HCT116 (cell line): ENCODE measurements at regions not wholly inside any gene's neighbourhood (a gene's known extent, or its start where the extent isn't known, plus 50 kb on each side); places are given as distances from the start of the nearest gene placed in this dataset.

Source experiments
- ATAC-seq: fragments of 200-7000 bp; cut with Tn5 transposase; 2 replicates; pipeline ENCODE4 v1.9.1; 2020; ENCODE audit warnings: mild to moderate bottlenecking, moderate library complexity
- BruUV-seq: library from RNA; stranded (reverse); fragments of 400-500 nt; replicated peaks from 2 replicates; lab custom pipeline; 2021; lab: Mats Ljungman, UMichigan
- CTCF ChIA-PET: fragments of 300-600 bp; sonication (Branson Sonifier 250); formaldehyde crosslinking; loops from one replicate; lab custom pipeline; 2021; ENCODE audit warnings: antibody characterized with exemption; lab: Charles Lee
- POLR2A ChIA-PET: fragments of 300-600, 350-600 bp; sonication (Branson Sonifier 250); formaldehyde crosslinking; loops from one replicate; lab custom pipeline; 2021; ENCODE audit warnings: antibody characterized with exemption; lab: Charles Lee
- RAD21 ChIA-PET, 2 experiments: fragments of 300-600 bp; sonication (Branson Sonifier 250); formaldehyde crosslinking; loops; one replicate each; lab custom pipeline; 2023; ENCODE audit warnings: low total read pairs in 2 of 2; ENCODE audit not compliant: uncharacterized antibody in 2 of 2, unreplicated experiment in 2 of 2, low non-redundant PET in 1 of 2; lab: Charles Lee
- DNase-seq: peaks from one replicate; pipeline ENCODE4 v3.0.0-alpha.2; 2010; ENCODE audit warnings: low read depth, low spot score
- H2AFZ ChIP-seq: fragments of 200-600 bp; shearing (Covaris generic), sonication (generic); 2 replicates; pipeline ENCODE4 v1.6.1; 2017; ENCODE audit warnings: low read depth, mixed run types, mixed read lengths, antibody characterized with exemption, low read length; ENCODE audit not compliant: poor library complexity, severe bottlenecking
- H3K27ac ChIP-seq: 2 replicates; pipeline ENCODE4 v1.5.1; 2012; ENCODE audit warnings: low read depth, low read length
- H3K27me3 ChIP-seq: fragments of 200-600 bp; sonication (generic); 2 replicates; pipeline ENCODE4 v1.6.1; 2016; ENCODE audit warnings: mixed run types, low read length, mixed read lengths; ENCODE audit not compliant: insufficient read depth
- H3K36me3 ChIP-seq, 2 experiments: fragments of 200-500 bp in 1 of 2; fragments of 200-600 bp in 1 of 2; sonication (Bioruptor generic) in 1 of 2; sonication (generic) in 1 of 2; 2 replicates each; pipeline versions ENCODE4 v1.5.1 to v1.6.1; 2014 to 2016; ENCODE audit warnings: low read length in 2 of 2, inconsistent platforms in 1 of 2, mixed read lengths in 1 of 2, mixed run types in 1 of 2; ENCODE audit not compliant: insufficient read depth in 2 of 2, control insufficient read depth in 1 of 2
- H3K4me1 ChIP-seq, 2 experiments: fragments of 200-600 bp in 1 of 2; sonication (generic) in 1 of 2; 2 replicates each; pipeline versions ENCODE4 v1.5.1 to v1.6.1; 2012 to 2017; ENCODE audit warnings: low read length in 2 of 2, inconsistent platforms in 1 of 2, mild to moderate bottlenecking in 1 of 2, mixed read lengths in 1 of 2, mixed run types in 1 of 2, moderate library complexity in 1 of 2; ENCODE audit not compliant: insufficient read depth in 2 of 2, control insufficient read depth in 1 of 2
- H3K4me2 ChIP-seq: fragments of 200-600 bp; sonication (generic); 2 replicates; pipeline ENCODE4 v1.6.1; 2017; ENCODE audit warnings: mixed run types, low read length, mixed read lengths
- H3K4me3 ChIP-seq, 2 experiments: fragments of 200-600 bp in 1 of 2; sonication (generic) in 1 of 2; replicated peaks in 1 of 2; 2 replicates each; pipeline ENCODE4 v1.5.1; 2011 to 2016; ENCODE audit warnings: low read length in 2 of 2, control low read depth in 1 of 2, low read depth in 1 of 2, mild to moderate bottlenecking in 1 of 2, mixed read lengths in 1 of 2, mixed run types in 1 of 2
- H3K79me2 ChIP-seq: fragments of 200-600 bp; sonication (generic); 2 replicates; pipeline ENCODE4 v1.6.1; 2017; ENCODE audit warnings: mild to moderate bottlenecking, mixed run types, low read length, moderate library complexity, mixed read lengths; ENCODE audit not compliant: insufficient read depth
- H3K9ac ChIP-seq: fragments of 200-600 bp; sonication (generic); 2 replicates; pipeline ENCODE4 v1.6.1; 2016; ENCODE audit warnings: low read length, mixed read lengths
- H3K9me2 ChIP-seq: fragments of 200-600 bp; sonication (generic), shearing (Covaris generic); 2 replicates; pipeline ENCODE4 v1.6.1; 2017; ENCODE audit warnings: mixed run types, mild to moderate bottlenecking, moderate library complexity; ENCODE audit not compliant: insufficient read depth
- H3K9me3 ChIP-seq, 2 experiments: fragments of 200-500 bp in 1 of 2; fragments of 200-600 bp in 1 of 2; sonication (Bioruptor generic) in 1 of 2; sonication (generic) in 1 of 2; 2 replicates each; pipeline ENCODE4 v1.6.1; 2014 to 2017; ENCODE audit warnings: low read length in 2 of 2, mixed read lengths in 2 of 2, inconsistent platforms in 1 of 2, low read depth in 1 of 2, mild to moderate bottlenecking in 1 of 2, mixed run types in 1 of 2, moderate library complexity in 1 of 2; ENCODE audit not compliant: control insufficient read depth in 1 of 2, insufficient read depth in 1 of 2
- H4K20me1 ChIP-seq: fragments of 200-600 bp; sonication (generic), shearing (Covaris generic); 2 replicates; pipeline ENCODE4 v1.6.1; 2017; ENCODE audit warnings: mixed run types, mild to moderate bottlenecking, moderate library complexity; ENCODE audit not compliant: insufficient read depth
- ATF3 ChIP-seq: IDR thresholded peaks from 2 replicates; pipeline ENCODE4 v1.6.1; 2012
- CBX3 ChIP-seq: IDR thresholded peaks from 2 replicates; pipeline ENCODE4 v1.6.1; 2012; ENCODE audit warnings: low read depth
- CTCF ChIP-seq, 3 experiments: fragments of 200-600 bp in 1 of 3; sonication (generic) in 1 of 3; IDR thresholded peaks in 2 of 3; conservative IDR thresholded peaks in 1 of 3; 2 replicates each; pipeline ENCODE4 v1.5.1; 2012 to 2017; ENCODE audit warnings: low read depth in 2 of 3, low read length in 2 of 3, antibody characterized with exemption in 1 of 3, borderline replicate concordance in 1 of 3, control low read depth in 1 of 3, mild to moderate bottlenecking in 1 of 3, mixed read lengths in 1 of 3, mixed run types in 1 of 3, moderate library complexity in 1 of 3; ENCODE audit not compliant: insufficient read depth in 1 of 3
- EZH2phosphoT487 ChIP-seq: fragments of 200-600 bp; IDR thresholded peaks from 2 replicates; pipeline ENCODE4 v1.6.1; 2018; ENCODE audit warnings: antibody characterized with exemption, borderline replicate concordance
- FOSL1 ChIP-seq: IDR thresholded peaks from 2 replicates; pipeline ENCODE4 v1.6.1; 2012; ENCODE audit warnings: low read depth
- JUND ChIP-seq: IDR thresholded peaks from 2 replicates; pipeline ENCODE4 v1.6.1; 2012
- POLR2A ChIP-seq: IDR thresholded peaks from 2 replicates; pipeline ENCODE4 v1.7.0; 2011; ENCODE audit warnings: borderline replicate concordance; ENCODE audit not compliant: insufficient read depth, insufficient read length; ENCODE audit errors: extremely low read depth
- RAD21 ChIP-seq: IDR thresholded peaks from 2 replicates; pipeline ENCODE4 v1.6.1; 2012; ENCODE audit warnings: low read depth, mild to moderate bottlenecking
- SP1 ChIP-seq: IDR thresholded peaks from 2 replicates; pipeline ENCODE4 v1.6.1; 2012; ENCODE audit warnings: low read depth
- SRF ChIP-seq: IDR thresholded peaks from 2 replicates; pipeline ENCODE4 v1.6.1; 2012; ENCODE audit warnings: low read depth
- TCF7L2 ChIP-seq: IDR thresholded peaks from 2 replicates; pipeline ENCODE4 v1.7.0; 2011; ENCODE audit warnings: borderline replicate concordance, inconsistent platforms; ENCODE audit not compliant: insufficient read depth, insufficient read length; ENCODE audit errors: extremely low read depth
- YY1 ChIP-seq: IDR thresholded peaks from 2 replicates; pipeline ENCODE4 v1.6.1; 2011; ENCODE audit warnings: low read length, low read depth, moderate library complexity, mild to moderate bottlenecking; ENCODE audit not compliant: insufficient replicate concordance; ENCODE audit errors: extremely low read depth
- ZBTB33 ChIP-seq: IDR thresholded peaks from 2 replicates; pipeline ENCODE4 v1.6.1; 2011; ENCODE audit warnings: mild to moderate bottlenecking, low read length, moderate library complexity; ENCODE audit not compliant: insufficient replicate concordance; ENCODE audit errors: extremely low read depth
- ZFX ChIP-seq: fragments of 450-650 bp; IDR thresholded peaks from 2 replicates; pipeline ENCODE4 v1.6.1; 2017
- ZNF274 ChIP-seq: fragments of 200-500 bp; sonication (Bioruptor generic); IDR thresholded peaks from 2 replicates; pipeline ENCODE4 v1.6.1; 2014; ENCODE audit warnings: mild to moderate bottlenecking, low read depth, low read length, inconsistent platforms
- intact Hi-C: fragments of 100-400 bp; cut with micrococcal nuclease; formaldehyde crosslinking; loops from 2 replicates; pipeline ENCODE4 v1.10.0; 2022

- CTCF ChIA-PET = no interaction called here
- H4K20me1 ChIP-seq = no peaks in the 10 kb centered on the region
- H3K36me3 ChIP-seq = no peaks in the 10 kb centered on the region
- ATAC-seq = no peak
- H3K4me3 ChIP-seq = no peak overlapping the region
- TF ChIP-seq SP1 = no peak
- TF ChIP-seq, all 23 proteins: peak for 0
- DNase-seq = no peak
- Histone ChIP-seq H3K9me2 (no peaks in the 10 kb centered on the region), H2AFZ (no peak overlapping the region), H3K79me2 (no peaks in the 10 kb centered on the region), H3K4me2 (no peak overlapping the region), H3K9ac (no peak overlapping the region), H3K4me1 (peaks cover 0 to 1% of the 10 kb centered on the region in 2 experiments; a peak in 1 of 4 replicates), H3K27ac (no peak overlapping the region), H3K9me3 (no peaks in the 10 kb centered on the region), H3K27me3 (no peaks in the 10 kb centered on the region)
- ChIA-PET POLR2A (no interaction called here), RAD21 (interaction anchor here in 1 of 2 experiments (0.6 kb wide), 1 partner anchor 82 kb away, joined by 3 read pairs; no protein-coding TSS in a partner anchor)
- BruUV-seq = no TSS peak
- intact Hi-C loops = loop anchor here (10.0 kb wide), 1 partner anchor 339 kb away; no protein-coding TSS in a partner anchor
Measured at GRCh38 chr5:39605588-39606575, 181.1 kb upstream of the DAB2 start.

GRCh38 chr5:39605145-39605544, 180.4 kb upstream of the DAB2 start:
- ATAC-seq (no peak), DNase-seq (no peak)
- no peak overlapping the region for H2AFZ ChIP-seq
- CTCF ChIA-PET = no interaction called here
- no peaks in the 10 kb centered on the region for H3K79me2 ChIP-seq
- no peaks in the 10 kb centered on the region for H3K9me3 ChIP-seq
- no peaks in the 10 kb centered on the region for H3K36me3 ChIP-seq
- H3K4me2 ChIP-seq = no peak overlapping the region
- no peaks in the 10 kb centered on the region for H3K9me2 ChIP-seq
- no peak overlapping the region for H3K4me3 ChIP-seq
- RAD21 ChIA-PET = no interaction called here
- no peaks in the 10 kb centered on the region for H3K27me3 ChIP-seq
- no peak overlapping the region for H3K9ac ChIP-seq
- POLR2A ChIA-PET = no interaction called here
- H3K4me1 ChIP-seq = no peaks in the 10 kb centered on the region
- no TSS peak for BruUV-seq
- intact Hi-C loops = loop anchor here (10.0 kb wide), 1 partner anchor 340 kb away; no protein-coding TSS in a partner anchor
- H4K20me1 ChIP-seq = no peaks in the 10 kb centered on the region
- H3K27ac ChIP-seq = no peak overlapping the region
- TF ChIP-seq YY1 (no peak), FOSL1 (no peak), CTCF (IDR thresholded peaks at IDR 0.05 in 2 of 3, conservative IDR thresholded peaks at IDR 0.05 in 1 of 3; ENCODE audit: borderline replicate concordance in 1 of 3, insufficient read depth in 1 of 3, low read depth in 2 of 3, low read length in 2 of 3) (no peak), RAD21 (no peak), SRF (no peak), ZFX (no peak), JUND (no peak), EZH2phosphoT487 (no peak), ZNF274 (no peak), ATF3 (no peak), POLR2A (no peak), CBX3 (no peak), TCF7L2 (no peak), ZBTB33 (no peak), SP1 (no peak)
